ENCODE measurements at regions not wholly inside any gene's neighbourhood (a gene's known extent, or its start where the extent isn't known, plus 50 kb on each side); places are given as distances from the start of the nearest gene placed in this dataset.

- Histone ChIP-seq H3K9me3 (no peaks in the 10 kb centered on the region), H3K4me1 (no peaks in the 10 kb centered on the region), H3K36me3 (no peaks in the 10 kb centered on the region), H3K4me3 (no peak overlapping the region), H3K27ac (no peak overlapping the region), H3K27me3 (no peaks in the 10 kb centered on the region)
- TF ChIP-seq, protein P1, sequence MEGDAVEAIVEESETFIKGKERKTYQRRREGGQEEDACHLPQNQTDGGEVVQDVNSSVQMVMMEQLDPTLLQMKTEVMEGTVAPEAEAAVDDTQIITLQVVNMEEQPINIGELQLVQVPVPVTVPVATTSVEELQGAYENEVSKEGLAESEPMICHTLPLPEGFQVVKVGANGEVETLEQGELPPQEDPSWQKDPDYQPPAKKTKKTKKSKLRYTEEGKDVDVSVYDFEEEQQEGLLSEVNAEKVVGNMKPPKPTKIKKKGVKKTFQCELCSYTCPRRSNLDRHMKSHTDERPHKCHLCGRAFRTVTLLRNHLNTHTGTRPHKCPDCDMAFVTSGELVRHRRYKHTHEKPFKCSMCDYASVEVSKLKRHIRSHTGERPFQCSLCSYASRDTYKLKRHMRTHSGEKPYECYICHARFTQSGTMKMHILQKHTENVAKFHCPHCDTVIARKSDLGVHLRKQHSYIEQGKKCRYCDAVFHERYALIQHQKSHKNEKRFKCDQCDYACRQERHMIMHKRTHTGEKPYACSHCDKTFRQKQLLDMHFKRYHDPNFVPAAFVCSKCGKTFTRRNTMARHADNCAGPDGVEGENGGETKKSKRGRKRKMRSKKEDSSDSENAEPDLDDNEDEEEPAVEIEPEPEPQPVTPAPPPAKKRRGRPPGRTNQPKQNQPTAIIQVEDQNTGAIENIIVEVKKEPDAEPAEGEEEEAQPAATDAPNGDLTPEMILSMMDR (IDR thresholded peaks at IDR 0.05), result no peak
- intact Hi-C loops (cut with DNase I; ENCODE audit: low total_unique reads), result no loop called here
- no peak for DNase-seq
Measured at GRCh38 chr12:88433997-88434703, 146.1 kb downstream of the KITLG start.

DNA sequence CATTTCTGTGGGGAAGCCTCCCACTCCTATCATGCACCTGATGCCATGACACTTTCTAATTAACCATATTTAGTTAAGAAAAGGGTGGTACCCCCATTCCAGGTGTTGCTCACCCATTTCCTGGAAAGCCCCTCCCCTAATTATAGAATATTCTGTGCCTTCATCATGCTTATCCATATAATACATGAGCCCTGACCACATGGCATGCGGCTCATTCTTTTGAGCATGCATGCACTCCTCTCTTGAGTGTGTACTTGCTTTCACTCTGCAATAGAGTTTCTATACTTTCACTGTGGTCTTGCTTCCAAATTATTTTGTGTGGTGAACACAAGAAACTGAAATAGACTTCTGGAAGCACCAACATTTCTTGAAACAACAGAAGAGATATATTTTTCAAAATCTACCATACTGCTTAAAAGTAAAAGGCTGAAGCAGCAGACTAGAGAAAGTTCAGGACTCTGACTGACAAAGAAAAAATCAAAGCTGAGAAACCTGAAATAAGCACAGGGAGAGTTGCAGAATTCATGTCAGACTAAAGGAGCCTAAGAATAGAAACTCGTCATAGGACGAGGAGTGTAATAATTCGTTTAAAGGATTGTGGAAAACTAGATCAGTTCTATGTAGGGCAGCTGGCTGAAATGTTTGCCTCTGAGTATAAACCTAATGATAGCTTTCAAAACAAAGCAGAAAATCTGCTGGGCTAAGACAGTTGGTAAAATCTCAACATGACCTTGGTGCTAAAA lies 144.8 kb downstream of the KITLG start:
- H3K9me3 ChIP-seq, result no peaks in the 10 kb centered on the region
- H3K27ac ChIP-seq, result no peak overlapping the region
- H3K4me3 ChIP-seq, result no peak overlapping the region
- H3K27me3 ChIP-seq, result no peaks in the 10 kb centered on the region
- intact Hi-C loops (cut with DNase I; ENCODE audit: low total_unique reads), result no loop called here
- H3K4me1 ChIP-seq, result no peaks in the 10 kb centered on the region
- no peaks in the 10 kb centered on the region for H3K36me3 ChIP-seq
- DNase-seq, result no peak
- TF ChIP-seq, protein P1 (IDR thresholded peaks at IDR 0.05), result no peak

GRCh38 chr12:88437226-88437625 lies 143.0 kb downstream of the KITLG start:
- Histone ChIP-seq H3K27me3 (no peaks in the 10 kb centered on the region), H3K36me3 (no peaks in the 10 kb centered on the region), H3K4me3 (no peak overlapping the region), H3K27ac (no peak overlapping the region), H3K4me1 (no peaks in the 10 kb centered on the region), H3K9me3 (no peaks in the 10 kb centered on the region)
- intact Hi-C loops (cut with DNase I; ENCODE audit: low total_unique reads), result no loop called here
- no peak for DNase-seq
- TF ChIP-seq, protein P1 (IDR thresholded peaks at IDR 0.05), result no peak
